K562 (cell line): ENCODE measurements at regions not wholly inside any gene's neighbourhood (a gene's known extent, or its start where the extent isn't known, plus 50 kb on each side); places are given as distances from the start of the nearest gene placed in this dataset.

ENCODE experiments used
- ATAC-seq: fragments of 200-7000 bp; cut with Tn5 transposase; 3 replicates; pipeline ENCODE4 v1.9.1; 2020; ENCODE audit warnings: moderate library complexity
- BruUV-seq: library from RNA; stranded (reverse); fragments of 400-500 nt; replicated peaks from 2 replicates; lab custom pipeline; 2021; lab: Mats Ljungman, UMichigan
- CTCF ChIA-PET: fragments of 300-600 bp; formaldehyde crosslinking; extraction: SDS; loops from one replicate; lab custom pipeline; 2021; ENCODE audit warnings: low intra/inter-chr PET ratio; lab: Yijun Ruan, JAX
- POLR2A ChIA-PET: fragments of 300-600, 350-650 bp; sonication (Branson Sonifier 250); formaldehyde crosslinking; extraction: SDS; loops from one replicate; lab custom pipeline; 2021; ENCODE audit warnings: antibody characterized with exemption, inconsistent platforms; lab: Yijun Ruan, JAX
- DNase-seq, 4 experiments: peaks; one replicate each; pipeline versions ENCODE4 v3.0.0 to v3.0.0-alpha.2; 2011 to 2018; ENCODE audit warnings: low spot score in 3 of 4, mixed read lengths in 3 of 4; ENCODE audit errors: extremely low read depth in 1 of 4
- FAIRE-seq: peaks from 2 replicates; lab custom pipeline; 2011; peaks lifted over from hg19 to GRCh38; lab: Jason Lieb, UNC
- H2AFZ ChIP-seq: 2 replicates; pipeline ENCODE4 v1.6.0; 2011; ENCODE audit warnings: low read depth, low read length, control low read depth, inconsistent platforms
- H3K27ac ChIP-seq: fragments of 200-600 bp; 3 replicates; pipeline ENCODE4 v1.8.0; 2011; ENCODE audit warnings: low read depth, mild to moderate bottlenecking, control low read depth, inconsistent platforms, low read length, moderate library complexity, mixed read lengths; ENCODE audit errors: extremely low read depth
- H3K27me3 ChIP-seq, 2 experiments: fragments of 300-600 bp in 1 of 2; 2 replicates in 1 of 2; 3 replicates in 1 of 2; pipeline versions ENCODE4 v1.6.0 to v1.8.0; 2011; ENCODE audit warnings: inconsistent platforms in 2 of 2, low read length in 2 of 2, mild to moderate bottlenecking in 1 of 2, mixed read lengths in 1 of 2, moderate library complexity in 1 of 2; ENCODE audit not compliant: control insufficient read depth in 2 of 2, insufficient read depth in 2 of 2
- H3K36me3 ChIP-seq: fragments of 300-600 bp; 3 replicates; pipeline ENCODE4 v1.8.0; 2011; ENCODE audit warnings: mild to moderate bottlenecking, low read length, inconsistent platforms; ENCODE audit not compliant: control insufficient read depth, insufficient read depth
- H3K4me1 ChIP-seq, 2 experiments: fragments of 200-600 bp in 1 of 2; replicated peaks in 1 of 2; 2 replicates in 1 of 2; 3 replicates in 1 of 2; pipeline versions ENCODE4 v1.5.1 to v1.8.0; 2011; ENCODE audit warnings: inconsistent platforms in 2 of 2, low read length in 2 of 2, mild to moderate bottlenecking in 1 of 2, mixed read lengths in 1 of 2, moderate library complexity in 1 of 2; ENCODE audit not compliant: control insufficient read depth in 2 of 2, insufficient read depth in 2 of 2
- H3K4me2 ChIP-seq: 2 replicates; pipeline ENCODE4 v1.6.1; 2011; ENCODE audit warnings: low read length, control low read depth, inconsistent platforms, mixed read lengths; ENCODE audit not compliant: insufficient read depth
- H3K4me3 ChIP-seq: fragments of 200-600 bp; sonication (generic), shearing (Covaris generic); 2 replicates; pipeline ENCODE4 v1.5.1; 2016; ENCODE audit warnings: control low read depth, inconsistent platforms
- H3K79me2 ChIP-seq: fragments of 200-600 bp; 3 replicates; pipeline ENCODE4 v1.8.0; 2011; ENCODE audit warnings: low read length, inconsistent platforms; ENCODE audit not compliant: control insufficient read depth, insufficient read depth
- H3K9ac ChIP-seq, 2 experiments: 2 replicates each; pipeline versions ENCODE4 v1.6.0 to v1.6.1; 2011; ENCODE audit warnings: low read depth in 2 of 2, low read length in 2 of 2, control low read depth in 1 of 2, inconsistent platforms in 1 of 2, mild to moderate bottlenecking in 1 of 2, mixed read lengths in 1 of 2; ENCODE audit not compliant: insufficient read depth in 1 of 2
- H3K9me1 ChIP-seq: one replicate; pipeline ENCODE4 v1.6.0; 2011; ENCODE audit warnings: inconsistent platforms, mild to moderate bottlenecking, low read length, moderate library complexity; ENCODE audit not compliant: control insufficient read depth, insufficient read depth
- H3K9me3 ChIP-seq: replicated peaks from 2 replicates; pipeline ENCODE4 v1.5.1; 2011; ENCODE audit warnings: low read depth, low read length, inconsistent platforms; ENCODE audit not compliant: control insufficient read depth, insufficient read depth
- H4K20me1 ChIP-seq: replicated peaks from 2 replicates; pipeline ENCODE4 v1.6.1; 2011; ENCODE audit warnings: low read length, inconsistent platforms, mixed read lengths; ENCODE audit not compliant: control insufficient read depth, insufficient read depth
- KAT8 ChIP-seq: fragments of 450-650 bp; IDR thresholded peaks from 2 replicates; pipeline ENCODE4 v1.6.1; 2016; ENCODE audit warnings: low read depth, mild to moderate bottlenecking
- RBM34 ChIP-seq: fragments of 200-400 bp; formaldehyde crosslinking; IDR thresholded peaks from 2 replicates; pipeline ENCODE4 v1.6.1; 2018; ENCODE audit warnings: low read length, borderline replicate concordance; ENCODE audit not compliant: insufficient read depth
- SAFB2 ChIP-seq: fragments of 200-400 bp; formaldehyde crosslinking; IDR thresholded peaks from 2 replicates; pipeline ENCODE4 v1.6.1; 2018; ENCODE audit warnings: borderline replicate concordance, low read length, low read depth, moderate library complexity; ENCODE audit not compliant: severe bottlenecking
- SP1 ChIP-seq: sonication (generic); formaldehyde crosslinking; IDR thresholded peaks from 2 replicates; pipeline ENCODE4 v1.8.1; 2022; ENCODE audit warnings: mild to moderate bottlenecking, missing genetic modification reagents
- STAG1 ChIP-seq: sonication (generic); formaldehyde crosslinking; IDR thresholded peaks from 2 replicates; pipeline ENCODE4 v1.5.0; 2020; ENCODE audit warnings: missing genetic modification reagents, borderline replicate concordance
- ZNF347 ChIP-seq: fragments of 450-650 bp; formaldehyde crosslinking; IDR thresholded peaks from 2 replicates; pipeline ENCODE4 v1.4.0; 2020; ENCODE audit warnings: low read depth, mild to moderate bottlenecking, moderate library complexity
- WGBS: fragments of 100-300 bp; shearing (Covaris generic); methylation state at CpG from one replicate; pipeline ENCODE4 v1.1.6; 2016; ENCODE audit warnings: low coverage, mixed read lengths; ENCODE audit not compliant: insufficient coverage; ENCODE audit errors: missing lambda C conversion rate; 5-methylcytosine and 5-hydroxymethylcytosine counted together
- in situ Hi-C: fragments of 300-500 bp; cut with MboI; formaldehyde crosslinking; loops from 4 replicates; pipeline ENCODE4 v1.15.0; 2018; ENCODE audit warnings: inconsistent platforms, mixed read lengths
- intact Hi-C: fragments of 100-400 bp; cut with micrococcal nuclease; formaldehyde crosslinking; loops from 2 replicates; pipeline ENCODE4 v1.14.2; 2022
- TF ChIP-seq, protein P1 (sequence below): fragments of 450-650 bp; formaldehyde crosslinking; IDR thresholded peaks from 2 replicates; pipeline ENCODE4 v1.4.0; 2022; ENCODE audit warnings: missing genetic modification characterization
- TF ChIP-seq, protein P2 (sequence below): fragments of 450-650 bp; IDR thresholded peaks from 2 replicates; pipeline ENCODE4 v1.6.1; 2017; ENCODE audit warnings: mild to moderate bottlenecking, moderate library complexity

DNA sequence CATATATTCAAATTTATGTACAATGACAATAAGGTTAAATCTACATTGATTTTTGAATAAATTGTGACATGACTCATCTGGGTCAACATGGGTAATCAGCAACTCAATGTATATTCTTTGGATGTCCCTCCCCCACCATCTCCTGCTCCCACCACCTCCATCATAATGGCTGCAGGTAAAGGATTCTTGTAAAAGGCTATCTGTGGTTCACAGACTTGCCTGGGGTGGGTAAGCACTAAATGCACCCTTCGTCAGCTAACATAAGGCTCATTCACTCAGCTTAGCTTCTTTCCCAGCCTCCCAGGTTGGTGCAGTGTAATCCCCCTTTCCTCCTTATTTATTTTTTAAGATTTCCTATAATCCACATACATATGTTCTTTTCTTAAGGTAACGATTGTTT lies 355.7 kb upstream of the DPYD start:
- BruUV-seq, result no TSS peak
- DNase-seq (no peak), FAIRE-seq (no peak), ATAC-seq (no peak)
- Histone ChIP-seq H3K4me1 (no peaks in the 10 kb centered on the region), H4K20me1 (no peaks in the 10 kb centered on the region), H3K79me2 (no peaks in the 10 kb centered on the region), H3K27ac (no peak overlapping the region), H3K36me3 (no peaks in the 10 kb centered on the region), H3K4me3 (no peak overlapping the region), H3K9me3 (no peaks in the 10 kb centered on the region), H3K9ac (no peak overlapping the region), H2AFZ (no peak overlapping the region), H3K4me2 (no peak overlapping the region), H3K27me3 (no peaks in the 10 kb centered on the region), H3K9me1 (no peaks in the 10 kb centered on the region)
- 0% methylated on average over 2 of the region's 2 CpGs for WGBS
- in situ Hi-C loops (no loop called here), intact Hi-C loops (no loop called here)
- POLR2A ChIA-PET, result no interaction called here
- CTCF ChIA-PET, result no interaction called here
- TF ChIP-seq, protein P1, sequence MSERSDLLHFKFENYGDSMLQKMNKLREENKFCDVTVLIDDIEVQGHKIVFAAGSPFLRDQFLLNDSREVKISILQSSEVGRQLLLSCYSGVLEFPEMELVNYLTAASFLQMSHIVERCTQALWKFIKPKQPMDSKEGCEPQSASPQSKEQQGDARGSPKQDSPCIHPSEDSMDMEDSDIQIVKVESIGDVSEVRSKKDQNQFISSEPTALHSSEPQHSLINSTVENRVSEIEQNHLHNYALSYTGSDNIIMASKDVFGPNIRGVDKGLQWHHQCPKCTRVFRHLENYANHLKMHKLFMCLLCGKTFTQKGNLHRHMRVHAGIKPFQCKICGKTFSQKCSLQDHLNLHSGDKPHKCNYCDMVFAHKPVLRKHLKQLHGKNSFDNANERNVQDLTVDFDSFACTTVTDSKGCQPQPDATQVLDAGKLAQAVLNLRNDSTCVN (CRISPR knock-in tag), result no peak
- TF ChIP-seq SAFB2 (no peak), SP1 (CRISPR knock-in tag) (no peak), KAT8 (no peak), ZNF347 (CRISPR knock-in tag) (no peak), RBM34 (no peak), STAG1 (no peak)
- TF ChIP-seq, protein P2, sequence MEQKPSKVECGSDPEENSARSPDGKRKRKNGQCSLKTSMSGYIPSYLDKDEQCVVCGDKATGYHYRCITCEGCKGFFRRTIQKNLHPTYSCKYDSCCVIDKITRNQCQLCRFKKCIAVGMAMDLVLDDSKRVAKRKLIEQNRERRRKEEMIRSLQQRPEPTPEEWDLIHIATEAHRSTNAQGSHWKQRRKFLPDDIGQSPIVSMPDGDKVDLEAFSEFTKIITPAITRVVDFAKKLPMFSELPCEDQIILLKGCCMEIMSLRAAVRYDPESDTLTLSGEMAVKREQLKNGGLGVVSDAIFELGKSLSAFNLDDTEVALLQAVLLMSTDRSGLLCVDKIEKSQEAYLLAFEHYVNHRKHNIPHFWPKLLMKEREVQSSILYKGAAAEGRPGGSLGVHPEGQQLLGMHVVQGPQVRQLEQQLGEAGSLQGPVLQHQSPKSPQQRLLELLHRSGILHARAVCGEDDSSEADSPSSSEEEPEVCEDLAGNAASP, result no peak
